Parathyroid adenoma (tissue), 2 donors: ENCODE measurements at regions not wholly inside any gene's neighbourhood (a gene's known extent, or its start where the extent isn't known, plus 50 kb on each side); places are given as distances from the start of the nearest gene placed in this dataset.
"Not testable (repeated sequence)": the region's sequence is repeated elsewhere in the genome, so short reads cannot be mapped to it uniquely, and the experiment has no call there.

Experiments used
- H2AFZ ChIP-seq: fragments of 300-600 bp; sonication (generic); one replicate; pipeline ENCODE4 v1.7.0; 2017; ENCODE audit warnings: antibody characterized with exemption, mild to moderate bottlenecking
- H3K27ac ChIP-seq: fragments of 300-600 bp; sonication (generic); one replicate; pipeline ENCODE4 v1.7.0; 2017
- H3K27me3 ChIP-seq: fragments of 300-600 bp; sonication (generic); one replicate; pipeline ENCODE4 v1.7.0; 2017; ENCODE audit warnings: low read length; ENCODE audit not compliant: control insufficient read depth, insufficient read depth
- H3K36me3 ChIP-seq: fragments of 300-600 bp; sonication (generic); one replicate; pipeline ENCODE4 v1.7.0; 2017; ENCODE audit warnings: low read length; ENCODE audit not compliant: control insufficient read depth, insufficient read depth
- H3K4me1 ChIP-seq: fragments of 300-600 bp; sonication (generic); one replicate; pipeline ENCODE4 v1.7.0; 2017; ENCODE audit warnings: control low read depth
- H3K4me2 ChIP-seq: fragments of 300-600 bp; sonication (generic); one replicate; pipeline ENCODE4 v1.7.0; 2017; ENCODE audit warnings: low read length
- H3K4me3 ChIP-seq: fragments of 300-600 bp; sonication (generic); one replicate; pipeline ENCODE4 v1.7.0; 2017; ENCODE audit warnings: low read depth, low read length
- H3K79me2 ChIP-seq: fragments of 300-600 bp; sonication (generic); one replicate; pipeline ENCODE4 v1.7.0; 2017; ENCODE audit warnings: control low read depth
- H3K9ac ChIP-seq: fragments of 300-600 bp; sonication (generic); one replicate; pipeline ENCODE4 v1.7.0; 2017; ENCODE audit warnings: mild to moderate bottlenecking
- H3K9me3 ChIP-seq: fragments of 300-600 bp; sonication (generic); one replicate; pipeline ENCODE4 v1.7.0; 2017; ENCODE audit warnings: low read length; ENCODE audit not compliant: control insufficient read depth
- CTCF ChIP-seq: fragments of 300-600 bp; sonication (generic); IDR thresholded peaks from one replicate; pipeline ENCODE4 v1.7.0; 2017; ENCODE audit warnings: antibody characterized with exemption, mild to moderate bottlenecking
- donor health status: primary hyperparathyroidism.

GRCh38 chr12:114812858-114813761 is 129.1 kb upstream of the TBX3 start:
- no peaks in the 10 kb centered on the region for H3K9me3 ChIP-seq
- H2AFZ ChIP-seq: peak overlapping the region; percentile 58
- H3K9ac ChIP-seq: no peak overlapping the region
- H3K4me2 ChIP-seq: peak overlapping the region; percentile 22
- no peak overlapping the region for H3K4me3 ChIP-seq
- no peaks in the 10 kb centered on the region for H3K79me2 ChIP-seq
- H3K27me3 ChIP-seq: no peaks in the 10 kb centered on the region
- H3K27ac ChIP-seq: no peak overlapping the region
- peaks cover 4% of the 10 kb centered on the region for H3K4me1 ChIP-seq
- TF ChIP-seq CTCF: no peak
- H3K36me3 ChIP-seq: no peaks in the 10 kb centered on the region

- H3K36me3 ChIP-seq: no peaks in the 10 kb centered on the region
- no peaks in the 10 kb centered on the region for H3K9me3 ChIP-seq
- no peaks in the 10 kb centered on the region for H3K79me2 ChIP-seq
- peaks cover 4% of the 10 kb centered on the region for H3K4me1 ChIP-seq
- TF ChIP-seq CTCF: no peak
- H3K27me3 ChIP-seq: no peaks in the 10 kb centered on the region
- peak overlapping the region; percentile 58 for H2AFZ ChIP-seq
- no peak overlapping the region for H3K27ac ChIP-seq
- H3K4me2 ChIP-seq: no peak overlapping the region
- no peak overlapping the region for H3K4me3 ChIP-seq
- no peak overlapping the region for H3K9ac ChIP-seq
Measured at GRCh38 chr12:114812384-114812783, 128.4 kb upstream of the TBX3 start.

GRCh38 chr12:114809097-114809496 is 125.1 kb upstream of the TBX3 start:
- Histone ChIP-seq H2AFZ (no peak overlapping the region), H3K4me3 (no peak overlapping the region), H3K36me3 (no peaks in the 10 kb centered on the region), H3K9me3 (no peaks in the 10 kb centered on the region), H3K79me2 (no peaks in the 10 kb centered on the region), H3K4me1 (peaks cover 4% of the 10 kb centered on the region), H3K27me3 (no peaks in the 10 kb centered on the region), H3K4me2 (no peak overlapping the region), H3K27ac (no peak overlapping the region), H3K9ac (no peak overlapping the region)
- no peak for TF ChIP-seq CTCF

GRCh38 chr12:114801381-114801780 is 117.4 kb upstream of the TBX3 start:
- H3K79me2 ChIP-seq, H3K4me3 ChIP-seq, H2AFZ ChIP-seq, H3K27me3 ChIP-seq, H3K9ac ChIP-seq, H3K9me3 ChIP-seq, H3K4me2 ChIP-seq, H3K4me1 ChIP-seq, H3K36me3 ChIP-seq, H3K27ac ChIP-seq: not testable (repeated sequence)

GRCh38 chr12:114800566-114800965 is 116.6 kb upstream of the TBX3 start:
- not testable (repeated sequence) for H3K27ac ChIP-seq, H3K9me3 ChIP-seq

More at GRCh38 chr12:114800566-114800965, 116.6 kb upstream of the TBX3 start:
- H3K4me2 ChIP-seq, H3K4me1 ChIP-seq, H3K79me2 ChIP-seq, H2AFZ ChIP-seq, H3K36me3 ChIP-seq, H3K27me3 ChIP-seq, H3K9ac ChIP-seq, H3K4me3 ChIP-seq: not testable (repeated sequence)
